ENCODE measurements at regions not wholly inside any gene's neighbourhood (a gene's known extent, or its start where the extent isn't known, plus 50 kb on each side); places are given as distances from the start of the nearest gene placed in this dataset.

- no peak for DNase-seq (ENCODE audit: low spot score)
- TF ChIP-seq, protein P1, sequence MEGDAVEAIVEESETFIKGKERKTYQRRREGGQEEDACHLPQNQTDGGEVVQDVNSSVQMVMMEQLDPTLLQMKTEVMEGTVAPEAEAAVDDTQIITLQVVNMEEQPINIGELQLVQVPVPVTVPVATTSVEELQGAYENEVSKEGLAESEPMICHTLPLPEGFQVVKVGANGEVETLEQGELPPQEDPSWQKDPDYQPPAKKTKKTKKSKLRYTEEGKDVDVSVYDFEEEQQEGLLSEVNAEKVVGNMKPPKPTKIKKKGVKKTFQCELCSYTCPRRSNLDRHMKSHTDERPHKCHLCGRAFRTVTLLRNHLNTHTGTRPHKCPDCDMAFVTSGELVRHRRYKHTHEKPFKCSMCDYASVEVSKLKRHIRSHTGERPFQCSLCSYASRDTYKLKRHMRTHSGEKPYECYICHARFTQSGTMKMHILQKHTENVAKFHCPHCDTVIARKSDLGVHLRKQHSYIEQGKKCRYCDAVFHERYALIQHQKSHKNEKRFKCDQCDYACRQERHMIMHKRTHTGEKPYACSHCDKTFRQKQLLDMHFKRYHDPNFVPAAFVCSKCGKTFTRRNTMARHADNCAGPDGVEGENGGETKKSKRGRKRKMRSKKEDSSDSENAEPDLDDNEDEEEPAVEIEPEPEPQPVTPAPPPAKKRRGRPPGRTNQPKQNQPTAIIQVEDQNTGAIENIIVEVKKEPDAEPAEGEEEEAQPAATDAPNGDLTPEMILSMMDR (IDR thresholded peaks at IDR 0.05) = no peak
- H3K27me3 ChIP-seq = no peaks in the 10 kb centered on the region
- H3K9me3 ChIP-seq = peaks cover 0 to 13% of the 10 kb centered on the region in 2 donors
- H3K4me1 ChIP-seq = no peaks in the 10 kb centered on the region
- no peak overlapping the region for H3K27ac ChIP-seq
- H3K4me3 ChIP-seq = no peak overlapping the region
- H3K36me3 ChIP-seq = no peaks in the 10 kb centered on the region
Measured at GRCh38 chr5:28355831-28356230, 1317.4 kb upstream of the CDH9 start.

DNA sequence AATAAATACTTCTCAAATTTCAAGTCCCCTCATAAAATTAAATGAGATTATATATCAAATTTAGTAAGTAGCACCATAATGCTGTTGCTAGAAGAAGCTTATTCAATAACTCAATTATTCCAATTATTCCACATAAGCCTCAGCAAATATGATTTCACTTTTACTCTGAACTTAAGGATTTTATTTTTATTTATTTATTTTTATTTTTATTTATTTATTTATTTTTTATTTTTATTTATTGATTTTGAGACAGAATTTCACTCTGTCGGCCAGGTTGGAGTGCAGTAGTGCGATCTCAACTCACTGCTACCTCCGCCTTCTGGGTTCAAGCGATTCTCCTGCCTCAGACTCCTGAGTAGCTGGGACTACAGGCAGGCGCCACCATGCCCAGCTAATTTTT is 1308.3 kb upstream of the CDH9 start:
- TF ChIP-seq, protein P1 (IDR thresholded peaks at IDR 0.05) = no peak
- H3K4me3 ChIP-seq = no peak overlapping the region
- H3K4me1 ChIP-seq = no peaks in the 10 kb centered on the region
- H3K36me3 ChIP-seq = no peaks in the 10 kb centered on the region
- H3K9me3 ChIP-seq = peaks cover 0 to 16% of the 10 kb centered on the region in 2 donors
- no peaks in the 10 kb centered on the region for H3K27me3 ChIP-seq
- H3K27ac ChIP-seq = no peak overlapping the region
- DNase-seq (ENCODE audit: low spot score) = no peak

- Histone ChIP-seq H3K4me3 (no peak overlapping the region), H3K36me3 (no peaks in the 10 kb centered on the region), H3K27me3 (no peaks in the 10 kb centered on the region), H3K4me1 (no peaks in the 10 kb centered on the region), H3K9me3 (no peaks in the 10 kb centered on the region), H3K27ac (no peak overlapping the region)
- DNase-seq (ENCODE audit: low spot score) = no peak
- TF ChIP-seq, protein P1 (IDR thresholded peaks at IDR 0.05) = peak in 1 of 2 donors; percentile 53
Measured at GRCh38 chr5:28344836-28345433, 1306.5 kb upstream of the CDH9 start.

- Histone ChIP-seq H3K9me3 (no peaks in the 10 kb centered on the region), H3K27me3 (no peaks in the 10 kb centered on the region), H3K4me3 (no peak overlapping the region), H3K36me3 (no peaks in the 10 kb centered on the region), H3K4me1 (no peaks in the 10 kb centered on the region), H3K27ac (no peak overlapping the region)
- no peak for DNase-seq (ENCODE audit: low spot score)
- TF ChIP-seq, protein P1 (IDR thresholded peaks at IDR 0.05) = no peak
Measured at GRCh38 chr5:28329176-28329575, 1290.8 kb upstream of the CDH9 start.

DNA sequence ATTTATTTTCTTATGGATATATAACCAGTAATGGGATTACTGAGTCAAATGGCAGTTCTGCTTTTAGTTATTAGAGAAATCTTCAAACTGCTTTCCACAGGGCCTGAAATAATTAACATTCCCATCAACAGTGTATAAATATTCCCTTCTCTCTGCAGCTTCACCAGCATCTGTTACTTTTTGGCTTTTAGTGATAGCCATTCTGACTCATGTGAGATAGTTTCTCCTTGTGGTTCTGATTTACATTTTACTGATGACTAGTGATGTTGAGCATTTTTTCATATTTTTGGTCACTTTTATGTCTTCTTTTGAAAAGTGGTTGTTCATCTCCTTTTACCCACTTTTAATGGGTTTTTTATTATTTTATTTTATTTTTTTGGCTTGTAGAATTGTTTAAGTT is 1290.3 kb upstream of the CDH9 start:
- Histone ChIP-seq H3K4me1 (no peaks in the 10 kb centered on the region), H3K36me3 (no peaks in the 10 kb centered on the region), H3K4me3 (no peak overlapping the region), H3K27me3 (no peaks in the 10 kb centered on the region), H3K27ac (no peak overlapping the region), H3K9me3 (no peaks in the 10 kb centered on the region)
- no peak for DNase-seq (ENCODE audit: low spot score)
- TF ChIP-seq, protein P1 (IDR thresholded peaks at IDR 0.05) = no peak

- DNase-seq (ENCODE audit: low spot score) = no peak
- no peaks in the 10 kb centered on the region for H3K36me3 ChIP-seq
- no peak overlapping the region for H3K4me3 ChIP-seq
- H3K9me3 ChIP-seq = no peaks in the 10 kb centered on the region
- no peaks in the 10 kb centered on the region for H3K27me3 ChIP-seq
- H3K27ac ChIP-seq = no peak overlapping the region
- H3K4me1 ChIP-seq = no peaks in the 10 kb centered on the region
- TF ChIP-seq, protein P1 (IDR thresholded peaks at IDR 0.05) = no peak
Measured at GRCh38 chr5:28324174-28324573, 1285.8 kb upstream of the CDH9 start.
